Spleen (tissue), 7 donors: ENCODE measurements at regions not wholly inside any gene's neighbourhood (a gene's known extent, or its start where the extent isn't known, plus 50 kb on each side); places are given as distances from the start of the nearest gene placed in this dataset.
A peak's percentile ranks its signal among the peaks of the same experiment; 100 is the strongest.

Experiments used
- POLR2AphosphoS5 ChIP-seq, 3 donors: sonication (generic); formaldehyde crosslinking; IDR thresholded peaks; one replicate each; pipeline ENCODE4 v1.5.1; 2017; ENCODE audit warnings: antibody characterized with exemption in 3 of 3
- TF ChIP-seq, protein P1 (sequence below), 11 experiments: fragments of 200-600 bp in 7 of 11; fragments of 450-650 bp in 4 of 11; sonication (generic) in 4 of 11; IDR thresholded peaks in 8 of 11; conservative IDR thresholded peaks in 3 of 11; 1 replicate in 7 of 11; 2 replicates in 4 of 11; pipeline versions ENCODE4 v1.4.0 to v1.8.0; 2016 to 2021; ENCODE audit warnings: antibody characterized with exemption in 11 of 11, inconsistent platforms in 4 of 11, mild to moderate bottlenecking in 1 of 11
- donor health status: DM: no; HTN: no; CAD: no; lungs with moderate emphysema.
- donor health status: DM: no; HTN: no; CAD: no.
- donor health status: DM: no; HTN: no; CAD: no.

- TF ChIP-seq POLR2AphosphoS5 (IDR thresholded peaks at IDR 0.05), result no peak
- TF ChIP-seq, protein P1, sequence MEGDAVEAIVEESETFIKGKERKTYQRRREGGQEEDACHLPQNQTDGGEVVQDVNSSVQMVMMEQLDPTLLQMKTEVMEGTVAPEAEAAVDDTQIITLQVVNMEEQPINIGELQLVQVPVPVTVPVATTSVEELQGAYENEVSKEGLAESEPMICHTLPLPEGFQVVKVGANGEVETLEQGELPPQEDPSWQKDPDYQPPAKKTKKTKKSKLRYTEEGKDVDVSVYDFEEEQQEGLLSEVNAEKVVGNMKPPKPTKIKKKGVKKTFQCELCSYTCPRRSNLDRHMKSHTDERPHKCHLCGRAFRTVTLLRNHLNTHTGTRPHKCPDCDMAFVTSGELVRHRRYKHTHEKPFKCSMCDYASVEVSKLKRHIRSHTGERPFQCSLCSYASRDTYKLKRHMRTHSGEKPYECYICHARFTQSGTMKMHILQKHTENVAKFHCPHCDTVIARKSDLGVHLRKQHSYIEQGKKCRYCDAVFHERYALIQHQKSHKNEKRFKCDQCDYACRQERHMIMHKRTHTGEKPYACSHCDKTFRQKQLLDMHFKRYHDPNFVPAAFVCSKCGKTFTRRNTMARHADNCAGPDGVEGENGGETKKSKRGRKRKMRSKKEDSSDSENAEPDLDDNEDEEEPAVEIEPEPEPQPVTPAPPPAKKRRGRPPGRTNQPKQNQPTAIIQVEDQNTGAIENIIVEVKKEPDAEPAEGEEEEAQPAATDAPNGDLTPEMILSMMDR (IDR thresholded peaks at IDR 0.05 in 8 of 11, conservative IDR thresholded peaks at IDR 0.05 in 3 of 11), result peak in 3 of 11 experiments; percentile 11 to 27 (median 14)
These were observed 153.0 kb upstream of the ITGA4 start for GRCh38 chr2:181304011-181304844.
